ENCODE measurements at regions not wholly inside any gene's neighbourhood (a gene's known extent, or its start where the extent isn't known, plus 50 kb on each side); places are given as distances from the start of the nearest gene placed in this dataset.
"Not testable (repeated sequence)": the region's sequence is repeated elsewhere in the genome, so short reads cannot be mapped to it uniquely, and the experiment has no call there.

DNA sequence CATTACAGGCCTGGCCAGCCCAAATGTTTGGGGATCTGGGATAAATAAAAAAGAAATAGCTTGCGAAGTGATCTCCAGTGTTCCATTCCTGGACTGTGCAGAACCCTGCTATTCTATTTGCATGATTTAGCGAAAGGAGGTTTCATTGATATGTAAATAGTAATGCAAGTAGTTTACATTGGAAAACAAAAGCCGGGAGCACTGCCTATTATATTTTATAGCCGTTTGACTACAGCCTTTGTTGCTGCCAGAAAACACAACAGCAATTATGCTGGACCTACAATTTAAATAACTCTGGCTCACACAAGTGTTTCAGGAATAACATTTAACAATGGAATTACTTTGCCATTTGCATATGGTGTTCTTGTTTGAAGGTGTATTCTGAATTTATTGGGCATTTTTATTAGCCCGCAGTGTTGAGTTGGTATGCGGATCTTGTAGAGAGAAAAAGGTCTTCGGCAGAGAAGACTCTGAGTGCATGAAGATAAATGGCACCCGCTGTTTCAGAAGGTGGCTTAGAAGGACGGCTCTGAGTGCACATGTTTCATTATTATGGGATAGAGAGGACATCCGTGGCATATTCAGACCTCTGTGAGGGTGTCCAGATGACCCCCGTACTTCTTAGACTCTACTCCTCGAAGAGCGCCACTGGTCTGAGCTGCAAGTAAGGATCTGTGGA lies 315.0 kb downstream of the BRD1 start:
- DNase-seq (ENCODE audit: low read depth in 2 of 2), result no peak

GRCh38 chr22:49511393-49512189 lies 316.1 kb downstream of the BRD1 start:
- DNase-seq (ENCODE audit: low read depth in 2 of 2), result not testable (repeated sequence)

GRCh38 chr22:49510718-49511117 lies 317.0 kb downstream of the BRD1 start:
- no peak for DNase-seq (ENCODE audit: low read depth in 2 of 2)

DNA sequence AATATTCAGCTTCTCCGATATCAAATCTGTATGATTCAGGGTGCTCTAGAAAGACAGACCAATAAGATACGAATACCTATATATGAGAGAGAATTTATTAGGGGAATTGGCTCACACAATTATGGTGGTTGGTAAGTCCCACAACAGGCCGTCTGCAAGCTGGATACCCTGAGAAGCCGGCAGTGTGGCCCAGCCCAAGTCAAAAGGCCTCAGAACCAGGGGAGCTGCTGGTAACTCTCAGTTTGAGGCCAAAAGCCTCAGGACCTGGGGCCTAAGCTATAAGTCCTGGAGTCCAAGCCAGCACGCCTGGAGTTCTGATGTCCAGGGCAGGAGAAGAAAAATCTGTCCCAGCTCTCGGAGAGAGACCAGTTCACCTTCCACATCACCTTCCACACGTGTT lies 318.7 kb downstream of the BRD1 start:
- DNase-seq (ENCODE audit: low read depth in 2 of 2), result no peak

- no peak for DNase-seq (ENCODE audit: low read depth in 2 of 2)
These were observed 319.1 kb downstream of the BRD1 start for GRCh38 chr22:49508561-49508960.

GRCh38 chr22:49507607-49508292 lies 319.9 kb downstream of the BRD1 start:
- no peak for DNase-seq (ENCODE audit: low read depth in 2 of 2)

GRCh38 chr22:49506010-49506400 lies 321.7 kb downstream of the BRD1 start:
- no peak for DNase-seq (ENCODE audit: low read depth in 2 of 2)

- no peak for DNase-seq (ENCODE audit: low read depth in 2 of 2)
These were observed 322.2 kb downstream of the BRD1 start for GRCh38 chr22:49505337-49506009.

DNA sequence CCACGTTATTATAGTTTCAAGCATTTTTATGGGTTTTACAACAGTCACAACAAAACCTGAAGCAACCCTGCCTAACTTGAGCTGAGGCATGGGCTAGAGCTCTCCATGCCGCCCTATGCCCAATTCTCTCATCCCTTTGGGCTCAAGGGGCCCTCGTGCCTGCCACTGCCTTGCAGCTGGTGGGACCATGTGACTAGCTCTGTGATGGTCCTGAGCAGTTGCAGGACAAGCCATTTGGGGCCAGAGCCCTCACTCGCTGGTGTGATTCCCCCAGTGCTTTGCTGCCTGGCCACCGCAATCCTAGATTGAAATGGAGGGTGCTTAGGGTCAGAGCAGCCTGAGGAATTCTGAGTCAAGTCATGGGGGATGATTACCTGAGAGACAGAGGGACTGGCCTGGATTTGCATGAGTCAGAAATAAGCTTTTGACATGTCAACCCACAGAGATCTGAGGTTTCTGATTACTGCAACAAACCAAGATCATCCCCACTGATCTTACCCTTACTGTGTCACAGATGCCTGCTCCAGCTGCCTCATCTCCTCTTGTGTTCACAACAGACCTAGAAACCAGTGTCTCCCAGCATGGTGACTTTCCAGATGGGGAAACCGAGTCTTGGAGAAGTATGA lies 323.7 kb downstream of the BRD1 start:
- no peak for DNase-seq (ENCODE audit: low read depth in 2 of 2)

- no peak for DNase-seq (ENCODE audit: low read depth in 2 of 2)
These were observed 324.4 kb downstream of the BRD1 start for GRCh38 chr22:49503321-49503720.

- no peak for DNase-seq (ENCODE audit: low read depth in 2 of 2)
These were observed 325.4 kb downstream of the BRD1 start for GRCh38 chr22:49502126-49502826.

GRCh38 chr22:49500942-49501395 lies 326.7 kb downstream of the BRD1 start:
- DNase-seq (ENCODE audit: low read depth in 2 of 2), result no peak

- no peak for DNase-seq (ENCODE audit: low read depth in 2 of 2)
These were observed 327.6 kb downstream of the BRD1 start for GRCh38 chr22:49500076-49500460.

DNA sequence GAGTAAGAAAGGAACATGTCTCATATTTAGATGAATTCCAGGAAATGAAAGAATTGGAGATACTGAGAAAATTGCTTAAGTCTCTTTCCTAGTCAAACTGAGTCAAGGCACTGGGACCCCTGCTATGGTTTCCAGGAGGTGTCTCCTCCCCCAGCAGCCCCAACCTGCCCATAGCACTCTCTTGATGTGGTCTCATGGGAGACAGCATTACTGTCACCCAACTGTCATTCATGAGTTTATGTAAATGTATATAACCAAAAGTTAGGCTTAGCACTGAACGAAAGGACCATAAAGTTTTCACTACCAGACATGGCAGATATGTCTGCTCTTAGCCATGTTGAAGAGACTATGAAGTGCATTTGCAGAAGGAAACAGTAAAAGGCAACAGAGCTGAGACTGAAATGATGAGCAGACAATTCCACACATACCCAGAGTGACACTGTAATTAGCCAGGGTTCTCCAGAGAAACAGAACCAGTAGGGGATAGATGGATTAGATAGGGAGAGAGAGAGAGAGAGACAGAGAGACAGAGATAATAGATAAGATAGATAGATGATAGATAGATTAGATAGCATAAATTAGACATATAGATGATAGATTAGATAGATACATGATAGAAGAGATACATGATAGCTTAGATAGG lies 328.1 kb downstream of the BRD1 start:
- no peak for DNase-seq (ENCODE audit: low read depth in 2 of 2)

- no peak for DNase-seq (ENCODE audit: low read depth in 2 of 2)
These were observed 330.4 kb downstream of the BRD1 start for GRCh38 chr22:49497266-49497665.

DNA sequence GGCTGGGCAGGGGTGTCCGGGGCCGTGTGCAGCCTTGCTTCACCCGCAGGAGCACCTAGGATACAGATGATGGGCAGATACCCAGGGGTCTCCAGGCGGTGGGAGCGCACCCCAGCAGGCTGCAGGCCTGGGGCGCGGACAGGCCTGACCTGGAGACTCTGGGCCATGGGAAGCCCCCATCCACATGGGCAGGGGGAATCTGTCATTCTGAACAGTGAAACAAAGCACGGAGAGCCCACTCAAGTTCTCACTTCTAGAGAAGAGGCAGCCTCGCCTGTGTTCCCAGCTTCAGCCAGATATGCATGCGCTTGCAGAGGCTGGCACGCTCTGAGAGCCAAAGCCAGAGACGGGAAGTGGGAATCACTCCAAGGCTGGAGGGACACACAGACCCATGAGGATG lies 333.1 kb downstream of the BRD1 start:
- no peak for DNase-seq (ENCODE audit: low read depth in 2 of 2)

- no peak for DNase-seq (ENCODE audit: low read depth in 2 of 2)
These were observed 334.9 kb downstream of the BRD1 start for GRCh38 chr22:49492741-49493251.

GRCh38 chr22:49492308-49492707 lies 335.4 kb downstream of the BRD1 start:
- no peak for DNase-seq (ENCODE audit: low read depth in 2 of 2)

DNA sequence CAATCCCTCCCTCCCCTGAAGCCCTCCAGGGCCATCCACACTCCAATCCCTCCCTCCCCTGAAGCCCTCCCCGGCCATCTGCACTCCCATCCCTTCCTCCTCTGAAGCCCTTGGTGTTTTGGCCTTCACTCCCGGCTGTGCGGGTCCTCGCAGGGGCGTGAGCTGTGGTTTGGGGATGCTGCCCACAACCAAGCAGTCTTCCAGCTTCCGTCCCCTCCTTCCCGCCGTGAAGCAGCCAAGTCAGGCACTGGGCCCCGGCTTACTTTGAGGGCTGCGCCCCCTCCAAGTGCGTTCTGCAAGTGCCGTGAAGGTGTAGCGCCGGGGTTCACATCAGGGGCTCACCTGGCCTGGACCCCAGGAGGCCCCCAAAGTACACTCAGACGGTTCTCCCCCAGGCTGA lies 335.9 kb downstream of the BRD1 start:
- no peak for DNase-seq (ENCODE audit: low read depth in 2 of 2)

- no peak for DNase-seq (ENCODE audit: low read depth in 2 of 2)
These were observed 336.4 kb downstream of the BRD1 start for GRCh38 chr22:49491221-49491635.

Measured in dermis microvascular lymphatic vessel endothelial cell (primary cell).